ENCODE measurements at regions not wholly inside any gene's neighbourhood (a gene's known extent, or its start where the extent isn't known, plus 50 kb on each side); places are given as distances from the start of the nearest gene placed in this dataset.
"Not testable (repeated sequence)": the region's sequence is repeated elsewhere in the genome, so short reads cannot be mapped to it uniquely, and the experiment has no call there.

- no peak for DNase-seq (ENCODE audit: extremely low read depth in 1 of 11, low read depth in 9 of 11, low spot score in 4 of 11)
These were observed 59.4 kb downstream of the BLTP3B start for GRCh38 chr12:100083308-100083707.

- not testable (repeated sequence) for DNase-seq (ENCODE audit: extremely low read depth in 1 of 11, low read depth in 9 of 11, low spot score in 4 of 11)
These were observed 63.9 kb downstream of the BLTP3B start for GRCh38 chr12:100078777-100079176.

GRCh38 chr12:100077367-100077766, 65.3 kb downstream of the BLTP3B start:
- DNase-seq (ENCODE audit: extremely low read depth in 1 of 11, low read depth in 9 of 11, low spot score in 4 of 11), result no peak

- no peak for DNase-seq (ENCODE audit: extremely low read depth in 1 of 11, low read depth in 9 of 11, low spot score in 4 of 11)
These were observed 67.1 kb downstream of the BLTP3B start for GRCh38 chr12:100075598-100075997.

GRCh38 chr12:100069795-100070194, 72.9 kb downstream of the BLTP3B start:
- DNase-seq (ENCODE audit: extremely low read depth in 1 of 11, low read depth in 9 of 11, low spot score in 4 of 11), result peak in 3 of 11 donors; percentile 0 to 11 (median 1)

GRCh38 chr12:100068305-100068704, 74.4 kb downstream of the BLTP3B start:
- DNase-seq (ENCODE audit: extremely low read depth in 1 of 11, low read depth in 9 of 11, low spot score in 4 of 11), result no peak

- no peak for DNase-seq (ENCODE audit: extremely low read depth in 1 of 11, low read depth in 9 of 11, low spot score in 4 of 11)
These were observed 77.1 kb upstream of the ANKS1B start for GRCh38 chr12:100061814-100062213.

- DNase-seq (ENCODE audit: extremely low read depth in 1 of 11, low read depth in 9 of 11, low spot score in 4 of 11), result peak in 2 of 11 donors; percentile 0 to 4
These were observed 73.8 kb upstream of the ANKS1B start for GRCh38 chr12:100058482-100059029.

GRCh38 chr12:100046202-100046601, 61.5 kb upstream of the ANKS1B start:
- not testable (repeated sequence) for DNase-seq (ENCODE audit: extremely low read depth in 1 of 11, low read depth in 9 of 11, low spot score in 4 of 11)

- no peak for DNase-seq (ENCODE audit: extremely low read depth in 1 of 11, low read depth in 9 of 11, low spot score in 4 of 11)
These were observed 59.5 kb upstream of the ANKS1B start for GRCh38 chr12:100044266-100044665.

- DNase-seq (ENCODE audit: extremely low read depth in 1 of 11, low read depth in 9 of 11, low spot score in 4 of 11), result no peak
These were observed 58.9 kb upstream of the ANKS1B start for GRCh38 chr12:100043631-100044030.

Measured in renal cortex interstitium (tissue), 11 donors.